Ovary (tissue), 7 donors: ENCODE measurements at regions not wholly inside any gene's neighbourhood (a gene's known extent, or its start where the extent isn't known, plus 50 kb on each side); places are given as distances from the start of the nearest gene placed in this dataset.

ENCODE experiments used
- DNase-seq, 5 donors: peaks; one replicate each; pipeline ENCODE4 v3.0.0-alpha.2; 2019 to 2020
- H3K27ac ChIP-seq, 2 donors: fragments of 200-600 bp; one replicate each; pipeline versions ENCODE4 v1.5.1 to v1.8.0; 2019 to 2022
- H3K27me3 ChIP-seq: fragments of 200-600 bp; one replicate; pipeline ENCODE4 v1.8.0; 2022
- H3K36me3 ChIP-seq: fragments of 200-600 bp; sonication (generic); one replicate; pipeline ENCODE4 v1.5.1; 2019
- H3K4me1 ChIP-seq: one replicate; pipeline ENCODE4 v1.8.1; 2013; ENCODE audit warnings: mild to moderate bottlenecking, moderate library complexity; ENCODE audit not compliant: insufficient read depth
- H3K4me3 ChIP-seq: fragments of 200-600 bp; sonication (generic); one replicate; pipeline ENCODE4 v1.5.1; 2017
- H3K9me3 ChIP-seq, 2 donors: fragments of 200-600 bp in 1 of 2; sonication (generic) in 1 of 2; one replicate each; pipeline versions ENCODE4 v1.5.1 to v1.8.1; 2013 to 2019; ENCODE audit warnings: mild to moderate bottlenecking in 1 of 2, moderate library complexity in 1 of 2
- EP300 ChIP-seq: sonication (generic); formaldehyde crosslinking; IDR thresholded peaks from one replicate; pipeline ENCODE4 v1.6.1; 2017; ENCODE audit warnings: antibody characterized with exemption
- POLR2A ChIP-seq: fragments of 450-650 bp; IDR thresholded peaks from one replicate; pipeline ENCODE4 v1.6.1; 2017; ENCODE audit warnings: antibody characterized with exemption, mild to moderate bottlenecking, moderate library complexity
- WGBS, 3 donors: extraction: QIAGEN DNeasy Blood & Tissue Kit in 1 of 3; methylation state at CpG; one replicate each; pipeline versions ENCODE4 v1.1.5 to v1.1.7; 2013 to 2017; 5-methylcytosine and 5-hydroxymethylcytosine counted together
- intact Hi-C, 4 donors: fragments of 100-400 bp; cut with DNase I; formaldehyde crosslinking; loops; one replicate each; pipeline versions ENCODE4 v1.11.0 to v1.15.1; 2022 to 2023
- TF ChIP-seq, protein P1 (sequence below), 3 donors: fragments of 450-650 bp in 2 of 3; fragments of 200-600 bp in 1 of 3; IDR thresholded peaks; one replicate each; pipeline versions ENCODE4 v1.5.1 to v1.8.0; 2016 to 2022; ENCODE audit warnings: antibody characterized with exemption in 3 of 3, mild to moderate bottlenecking in 1 of 3
- donor health status: DM: no; HTN: no; CAD: no; lungs with moderate emphysema.
- donor health status: DM: no; HTN: no; CAD: no.
- donor health status: Bipolar disorder and iron deficiency.
- donor health status: DM: no; HTN: no; CAD: no.
- donor health status: DM: yes; HTN: yes; CAD: no.

DNA sequence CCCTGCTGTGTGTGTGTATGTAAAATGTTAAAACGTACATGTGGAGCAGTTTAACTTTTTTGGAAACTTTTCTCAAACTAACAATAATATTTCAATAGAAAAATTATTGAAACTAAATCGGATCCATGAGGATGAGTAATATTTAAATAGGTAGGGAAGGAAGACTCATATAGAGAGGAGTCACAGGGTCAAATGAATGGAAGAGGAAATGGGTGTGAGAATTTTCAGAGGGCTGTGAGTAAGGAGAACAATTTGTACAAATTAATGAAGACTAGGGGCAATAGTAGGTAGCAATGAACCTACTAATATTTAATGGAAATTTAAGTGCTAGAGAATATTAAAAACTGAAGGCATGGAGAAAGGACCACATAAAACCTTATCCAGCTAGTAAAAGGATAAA lies 290.7 kb upstream of the PCDH18 start:
- no peak overlapping the region for H3K4me3 ChIP-seq
- TF ChIP-seq EP300, result no peak
- no peak for TF ChIP-seq POLR2A
- TF ChIP-seq, protein P1, sequence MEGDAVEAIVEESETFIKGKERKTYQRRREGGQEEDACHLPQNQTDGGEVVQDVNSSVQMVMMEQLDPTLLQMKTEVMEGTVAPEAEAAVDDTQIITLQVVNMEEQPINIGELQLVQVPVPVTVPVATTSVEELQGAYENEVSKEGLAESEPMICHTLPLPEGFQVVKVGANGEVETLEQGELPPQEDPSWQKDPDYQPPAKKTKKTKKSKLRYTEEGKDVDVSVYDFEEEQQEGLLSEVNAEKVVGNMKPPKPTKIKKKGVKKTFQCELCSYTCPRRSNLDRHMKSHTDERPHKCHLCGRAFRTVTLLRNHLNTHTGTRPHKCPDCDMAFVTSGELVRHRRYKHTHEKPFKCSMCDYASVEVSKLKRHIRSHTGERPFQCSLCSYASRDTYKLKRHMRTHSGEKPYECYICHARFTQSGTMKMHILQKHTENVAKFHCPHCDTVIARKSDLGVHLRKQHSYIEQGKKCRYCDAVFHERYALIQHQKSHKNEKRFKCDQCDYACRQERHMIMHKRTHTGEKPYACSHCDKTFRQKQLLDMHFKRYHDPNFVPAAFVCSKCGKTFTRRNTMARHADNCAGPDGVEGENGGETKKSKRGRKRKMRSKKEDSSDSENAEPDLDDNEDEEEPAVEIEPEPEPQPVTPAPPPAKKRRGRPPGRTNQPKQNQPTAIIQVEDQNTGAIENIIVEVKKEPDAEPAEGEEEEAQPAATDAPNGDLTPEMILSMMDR (IDR thresholded peaks at IDR 0.05), result no peak
- H3K9me3 ChIP-seq, result no peaks in the 10 kb centered on the region
- H3K36me3 ChIP-seq, result no peaks in the 10 kb centered on the region
- no peaks in the 10 kb centered on the region for H3K4me1 ChIP-seq
- no peaks in the 10 kb centered on the region for H3K27me3 ChIP-seq
- WGBS, 3 donors, result 85 to 90% (median 87%) methylated on average over 2 of the region's 2 CpGs
- intact Hi-C loops, result no loop called here
- DNase-seq, result no peak
- no peak overlapping the region for H3K27ac ChIP-seq

DNA sequence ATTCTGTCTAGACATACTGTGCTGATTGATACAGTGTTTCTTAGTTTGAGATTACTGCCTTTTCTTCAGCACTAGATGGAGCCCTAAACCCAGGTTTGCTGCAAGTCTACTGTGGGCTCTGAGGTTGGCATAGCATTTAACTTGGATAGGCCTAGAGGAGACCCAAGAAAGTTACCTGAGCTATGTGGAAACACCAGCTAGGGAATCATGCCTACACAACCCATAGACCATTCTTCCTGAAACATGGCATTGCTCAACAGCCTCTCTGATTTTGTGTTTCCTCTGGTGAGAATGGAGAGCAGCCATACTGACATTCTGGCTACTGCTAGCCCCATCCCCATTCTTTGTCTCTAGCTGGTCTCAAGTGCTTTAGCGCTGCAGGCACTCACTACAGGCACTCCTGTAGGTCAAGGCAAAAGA lies 287.7 kb upstream of the PCDH18 start:
- no peaks in the 10 kb centered on the region for H3K4me1 ChIP-seq
- 95 to 97% (median 97%) methylated on average over 1 of the region's 1 CpG for WGBS, 3 donors
- no peaks in the 10 kb centered on the region for H3K27me3 ChIP-seq
- no peak overlapping the region for H3K27ac ChIP-seq
- no peak for TF ChIP-seq EP300
- TF ChIP-seq, protein P1 (IDR thresholded peaks at IDR 0.05), result no peak
- no peak for TF ChIP-seq POLR2A
- no peak overlapping the region for H3K4me3 ChIP-seq
- no peaks in the 10 kb centered on the region for H3K36me3 ChIP-seq
- DNase-seq, result no peak
- intact Hi-C loops, result no loop called here
- H3K9me3 ChIP-seq, result no peaks in the 10 kb centered on the region

DNA sequence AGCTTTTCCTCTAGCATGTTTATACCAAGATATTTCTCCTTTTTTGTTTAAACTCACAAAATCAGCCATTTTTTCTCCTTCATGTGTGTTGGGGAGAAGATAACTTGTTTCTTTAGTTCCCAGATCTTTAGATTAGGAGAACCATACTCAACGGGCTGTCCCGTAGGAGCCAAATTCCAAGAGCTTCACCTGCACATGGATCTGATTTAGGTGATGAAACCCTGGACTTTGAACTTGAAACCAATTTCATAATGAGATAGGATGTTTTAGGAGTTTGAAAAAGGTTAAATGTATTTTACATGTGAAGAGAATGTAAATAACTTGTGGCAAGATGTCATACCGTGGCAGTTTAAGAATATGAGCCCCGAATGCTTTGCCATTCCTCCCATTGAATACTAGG lies 280.0 kb upstream of the PCDH18 start:
- intact Hi-C loops, result no loop called here
- Histone ChIP-seq H3K4me3 (no peak overlapping the region), H3K27me3 (no peaks in the 10 kb centered on the region), H3K36me3 (no peaks in the 10 kb centered on the region), H3K9me3 (no peaks in the 10 kb centered on the region), H3K27ac (no peak overlapping the region), H3K4me1 (no peaks in the 10 kb centered on the region)
- TF ChIP-seq, protein P1 (IDR thresholded peaks at IDR 0.05), result no peak
- 94 to 96% (median 96%) methylated on average over 4 of the region's 4 CpGs for WGBS, 3 donors
- DNase-seq, result no peak

DNA sequence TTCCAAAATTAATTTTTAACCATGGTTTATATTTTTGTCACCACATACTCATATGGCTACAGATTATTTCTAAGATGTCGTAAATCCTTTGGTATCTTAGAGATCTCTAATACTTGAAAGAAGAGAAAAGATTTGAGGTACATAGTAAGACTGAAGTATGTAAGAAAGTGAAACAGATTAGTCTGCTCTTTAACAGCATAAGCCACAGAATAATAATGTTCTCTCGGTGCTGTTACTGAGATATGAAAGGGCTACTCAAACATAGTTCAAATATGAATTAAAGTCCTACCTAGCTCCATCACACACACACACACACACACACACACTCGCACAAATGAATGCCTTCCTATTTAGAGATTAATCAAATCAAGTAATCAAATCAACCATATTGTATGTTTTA lies 274.1 kb upstream of the PCDH18 start:
- no peaks in the 10 kb centered on the region for H3K36me3 ChIP-seq
- intact Hi-C loops, result no loop called here
- WGBS, 3 donors, result 79 to 87% (median 81%) methylated on average over 3 of the region's 3 CpGs

More for the DNA sequence above, 274.1 kb upstream of the PCDH18 start:
- TF ChIP-seq POLR2A (no peak), EP300 (no peak)
- TF ChIP-seq, protein P1 (IDR thresholded peaks at IDR 0.05), result no peak
- H3K27ac ChIP-seq, result no peak overlapping the region
- H3K27me3 ChIP-seq, result no peaks in the 10 kb centered on the region
- no peaks in the 10 kb centered on the region for H3K4me1 ChIP-seq
- no peaks in the 10 kb centered on the region for H3K9me3 ChIP-seq
- no peak overlapping the region for H3K4me3 ChIP-seq
- DNase-seq, result no peak
